OCI-LY7 (cell line): ENCODE measurements at regions not wholly inside any gene's neighbourhood (a gene's known extent, or its start where the extent isn't known, plus 50 kb on each side); places are given as distances from the start of the nearest gene placed in this dataset.
"Not testable (repeated sequence)": the region's sequence is repeated elsewhere in the genome, so short reads cannot be mapped to it uniquely, and the experiment has no call there.

Experiments
- BruUV-seq: library from RNA; stranded (reverse); fragments of 400-500 nt; replicated peaks from 2 replicates; lab custom pipeline; 2021; lab: Mats Ljungman, UMichigan
- CTCF ChIA-PET: fragments of 300-600 bp; sonication (Branson Sonifier 250); formaldehyde crosslinking; loops from one replicate; lab custom pipeline; 2022; ENCODE audit warnings: antibody characterized with exemption; ENCODE audit not compliant: unreplicated experiment; lab: Charles Lee
- POLR2A ChIA-PET: fragments of 300-600 bp; sonication (Branson Sonifier 250); formaldehyde crosslinking; loops from one replicate; lab custom pipeline; 2022; ENCODE audit warnings: antibody characterized with exemption; lab: Charles Lee
- DNase-seq: peaks from one replicate; pipeline ENCODE4 v3.0.0-alpha.2; 2015; ENCODE audit warnings: low spot score
- H2AFZ ChIP-seq: fragments of 200-600 bp; sonication (generic), shearing (Covaris generic); 2 replicates; pipeline ENCODE4 v1.6.1; 2014; ENCODE audit warnings: mild to moderate bottlenecking, antibody characterized with exemption, low read length, moderate library complexity
- H3K27ac ChIP-seq: fragments of 200-600 bp; sonication (generic); 2 replicates; pipeline ENCODE4 v1.5.1; 2014; ENCODE audit warnings: mixed run types, low read depth, mild to moderate bottlenecking, moderate library complexity, low read length, inconsistent platforms; ENCODE audit not compliant: poor library complexity, severe bottlenecking
- H3K36me3 ChIP-seq: fragments of 200-600 bp; sonication (generic); 2 replicates; pipeline ENCODE4 v1.6.1; 2014; ENCODE audit warnings: mild to moderate bottlenecking, antibody characterized with exemption, low read length, moderate library complexity, mixed read lengths; ENCODE audit not compliant: insufficient read depth
- H3K4me1 ChIP-seq: fragments of 200-600 bp; sonication (generic); 2 replicates; pipeline ENCODE4 v1.5.1; 2014; ENCODE audit warnings: mild to moderate bottlenecking, low read length; ENCODE audit not compliant: insufficient read depth, poor library complexity, severe bottlenecking
- H3K4me2 ChIP-seq: fragments of 200-600 bp; sonication (generic); 2 replicates; pipeline ENCODE4 v1.6.1; 2014; ENCODE audit warnings: mild to moderate bottlenecking, low read length
- H3K4me3 ChIP-seq: fragments of 200-600 bp; sonication (generic); 2 replicates; pipeline ENCODE4 v1.5.1; 2014; ENCODE audit warnings: mild to moderate bottlenecking, low read depth, low read length; ENCODE audit not compliant: poor library complexity, severe bottlenecking
- H3K79me2 ChIP-seq: fragments of 200-600 bp; sonication (generic); 2 replicates; pipeline ENCODE4 v1.6.1; 2016; ENCODE audit warnings: low read depth, mild to moderate bottlenecking, low read length, moderate library complexity, mixed read lengths; ENCODE audit not compliant: insufficient read depth
- H3K9me2 ChIP-seq: fragments of 200-600 bp; sonication (generic); 2 replicates; pipeline ENCODE4 v1.6.1; 2016; ENCODE audit warnings: mild to moderate bottlenecking, low read length, mixed read lengths; ENCODE audit not compliant: insufficient read depth
- H3K9me3 ChIP-seq: fragments of 200-600 bp; sonication (generic); 2 replicates; pipeline ENCODE4 v1.6.1; 2014; ENCODE audit warnings: mild to moderate bottlenecking, mixed run types, low read length, mixed read lengths
- H4K20me1 ChIP-seq: fragments of 200-600 bp; sonication (generic); 2 replicates; pipeline ENCODE4 v1.6.1; 2014; ENCODE audit warnings: mild to moderate bottlenecking, antibody characterized with exemption, low read length, moderate library complexity, mixed read lengths; ENCODE audit not compliant: insufficient read depth
- CTCF ChIP-seq: fragments of 200-600 bp; sonication (generic); conservative IDR thresholded peaks from 2 replicates; pipeline ENCODE4 v1.5.1; 2014; ENCODE audit warnings: mild to moderate bottlenecking, antibody characterized with exemption, low read length, moderate library complexity, mixed read lengths
- EZH2phosphoT487 ChIP-seq: fragments of 200-600 bp; sonication (generic); IDR thresholded peaks from 2 replicates; pipeline ENCODE4 v1.6.1; 2018; ENCODE audit warnings: low read depth, borderline replicate concordance, mild to moderate bottlenecking, mixed run types, antibody characterized with exemption, low read length, moderate library complexity, mixed read lengths
- intact Hi-C: fragments of 100-400 bp; cut with micrococcal nuclease; formaldehyde crosslinking; loops from one replicate; pipeline ENCODE4 v1.10.0; 2022; ENCODE audit not compliant: unreplicated experiment

- CTCF ChIA-PET: no interaction called here
- BruUV-seq: no TSS peak
- intact Hi-C loops: no loop called here
Observed at GRCh38 chr5:23411200-23411599, 96.2 kb upstream of the PRDM9 start.

GRCh38 chr5:23410775-23411174, 96.6 kb upstream of the PRDM9 start:
- H4K20me1 ChIP-seq, H3K4me3 ChIP-seq, H2AFZ ChIP-seq, POLR2A ChIA-PET, CTCF ChIA-PET, DNase-seq, H3K79me2 ChIP-seq, BruUV-seq, H3K36me3 ChIP-seq, H3K27ac ChIP-seq, H3K9me3 ChIP-seq, H3K4me2 ChIP-seq, H3K9me2 ChIP-seq, H3K4me1 ChIP-seq, intact Hi-C loops: not testable (repeated sequence)

More at GRCh38 chr5:23411200-23411599, 96.2 kb upstream of the PRDM9 start:
- H3K4me1 ChIP-seq: no peaks in the 10 kb centered on the region
- TF ChIP-seq CTCF (no peak), EZH2phosphoT487 (no peak)
- POLR2A ChIA-PET: no interaction called here
- no peaks in the 10 kb centered on the region for H3K79me2 ChIP-seq
- no peaks in the 10 kb centered on the region for H3K9me2 ChIP-seq
- no peak for DNase-seq
- H3K27ac ChIP-seq: no peak overlapping the region
- H2AFZ ChIP-seq: no peak overlapping the region
- no peak overlapping the region for H3K4me3 ChIP-seq
- H3K36me3 ChIP-seq: no peaks in the 10 kb centered on the region
- no peaks in the 10 kb centered on the region for H3K9me3 ChIP-seq
- H3K4me2 ChIP-seq: no peak overlapping the region
- no peaks in the 10 kb centered on the region for H4K20me1 ChIP-seq

GRCh38 chr5:23405316-23406068, 101.9 kb upstream of the PRDM9 start:
- no peaks in the 10 kb centered on the region for H3K4me1 ChIP-seq
- no peak overlapping the region for H3K4me3 ChIP-seq
- BruUV-seq: no TSS peak
- no peak overlapping the region for H3K4me2 ChIP-seq
- no peaks in the 10 kb centered on the region for H3K9me3 ChIP-seq
- POLR2A ChIA-PET: interaction anchor here (0.5 to 1.5 kb wide), 2 partner anchors 31 to 1654 kb away, joined by 3 read pairs; no protein-coding TSS in a partner anchor
- H4K20me1 ChIP-seq: no peaks in the 10 kb centered on the region
- CTCF ChIA-PET: no interaction called here
- no peak overlapping the region for H2AFZ ChIP-seq
- intact Hi-C loops: no loop called here
- H3K79me2 ChIP-seq: no peaks in the 10 kb centered on the region
- no peak for DNase-seq
- H3K27ac ChIP-seq: no peak overlapping the region
- no peak for TF ChIP-seq CTCF
- H3K36me3 ChIP-seq: no peaks in the 10 kb centered on the region
- H3K9me2 ChIP-seq: no peaks in the 10 kb centered on the region
